ENCODE measurements at regions not wholly inside any gene's neighbourhood (a gene's known extent, or its start where the extent isn't known, plus 50 kb on each side); places are given as distances from the start of the nearest gene placed in this dataset.

GRCh38 chr18:25815659-25816058, 274.8 kb downstream of the SS18 start:
- Histone ChIP-seq H4K20me1 (replicated peaks; ENCODE audit: control insufficient read depth, extremely low read depth, insufficient read depth, low read length) (no peaks in the 10 kb centered on the region), H3K4me2 (ENCODE audit: insufficient read depth, low read length) (no peak overlapping the region), H3K27me3 (ENCODE audit: control insufficient read depth in 2 of 2, insufficient read depth in 2 of 2, low read length in 2 of 2) (peaks cover 2 to 17% of the 10 kb centered on the region in 2 experiments), H3K4me1 (ENCODE audit: control insufficient read depth, extremely low read depth, insufficient read depth, low read length) (no peaks in the 10 kb centered on the region), H3K4me3 (replicated peaks in 1 of 3; ENCODE audit: insufficient read depth in 1 of 3, low read depth in 1 of 3, low read length in 3 of 3) (no peak overlapping the region), H3K9me1 (replicated peaks; ENCODE audit: control insufficient read depth, extremely low read depth, insufficient read depth, low read length) (no peaks in the 10 kb centered on the region), H2AFZ (ENCODE audit: low read depth, low read length) (no peak overlapping the region), H3K36me3 (ENCODE audit: control insufficient read depth in 2 of 2, extremely low read depth in 1 of 2, insufficient read depth in 2 of 2, low read length in 2 of 2) (no peaks in the 10 kb centered on the region), H3K27ac (ENCODE audit: insufficient read depth, low read depth, low read length) (no peak overlapping the region), H3K79me2 (ENCODE audit: control insufficient read depth, insufficient read depth, low read length) (no peaks in the 10 kb centered on the region), H3K9ac (replicated peaks; ENCODE audit: extremely low read depth, insufficient read depth, low read length) (no peak overlapping the region), H3K9me3 (replicated peaks; ENCODE audit: control insufficient read depth, insufficient read depth, low read length) (no peaks in the 10 kb centered on the region)
- dilution Hi-C loops (cut with MboI; ENCODE audit: extremely low pct_ligation_motif_present, low sequenced_read_pairs) = no loop called here
- TF ChIP-seq EZH2 (IDR thresholded peaks at IDR 0.05; ENCODE audit: borderline replicate concordance, low read depth, low read length, severe bottlenecking) = no peak
- no peak for TF ChIP-seq POLR2A (IDR thresholded peaks at IDR 0.05; ENCODE audit: low read depth, low read length)
- FAIRE-seq = no peak
- intact Hi-C loops (cut with micrococcal nuclease) = no loop called here
- ChIA-PET CTCF (interaction anchor here (2.7 kb wide), 1 partner anchor 9 kb away, joined by 8 read pairs; no protein-coding TSS in a partner anchor), POLR2A (no interaction called here)
- BruUV-seq (replicated peaks) = no TSS peak
- no peak for DNase-seq (ENCODE audit: low read depth, low spot score)

- no peak overlapping the region for H3K4me2 ChIP-seq (ENCODE audit: insufficient read depth, low read length)
- H3K9ac ChIP-seq (replicated peaks; ENCODE audit: extremely low read depth, insufficient read depth, low read length) = no peak overlapping the region
- no TSS peak for BruUV-seq (replicated peaks)
- H2AFZ ChIP-seq (ENCODE audit: low read depth, low read length) = no peak overlapping the region
- DNase-seq (ENCODE audit: low read depth, low spot score) (no peak), FAIRE-seq (no peak)
- H3K9me1 ChIP-seq (replicated peaks; ENCODE audit: control insufficient read depth, extremely low read depth, insufficient read depth, low read length) = no peaks in the 10 kb centered on the region
- dilution Hi-C loops (cut with MboI; ENCODE audit: extremely low pct_ligation_motif_present, low sequenced_read_pairs) = no loop called here
- POLR2A ChIA-PET = no interaction called here
- H3K79me2 ChIP-seq (ENCODE audit: control insufficient read depth, insufficient read depth, low read length) = no peaks in the 10 kb centered on the region
- no peak for TF ChIP-seq EZH2 (IDR thresholded peaks at IDR 0.05; ENCODE audit: borderline replicate concordance, low read depth, low read length, severe bottlenecking)
- no peak for TF ChIP-seq JUN (IDR thresholded peaks at IDR 0.05; ENCODE audit: borderline replicate concordance, insufficient read depth, insufficient read length, low read depth)
- no peak for TF ChIP-seq POLR2A (IDR thresholded peaks at IDR 0.05; ENCODE audit: low read depth, low read length)
- TF ChIP-seq MAX (IDR thresholded peaks at IDR 0.05; ENCODE audit: insufficient read depth, insufficient read length) = no peak
- no peak for TF ChIP-seq POLR2AphosphoS5 (IDR thresholded peaks at IDR 0.05; ENCODE audit: insufficient read depth, low read depth, low read length)
- TF ChIP-seq CTCF (IDR thresholded peaks at IDR 0.05; ENCODE audit: extremely low read depth in 1 of 2, insufficient read depth in 1 of 2, low read depth in 1 of 2, low read length in 2 of 2) = no peak
- CTCF ChIA-PET = interaction anchor here (2.7 kb wide), 1 partner anchor 10 kb away, joined by 8 read pairs; no protein-coding TSS in a partner anchor
- no peaks in the 10 kb centered on the region for H3K4me1 ChIP-seq (ENCODE audit: control insufficient read depth, extremely low read depth, insufficient read depth, low read length)
- H3K36me3 ChIP-seq (ENCODE audit: control insufficient read depth in 2 of 2, extremely low read depth in 1 of 2, insufficient read depth in 2 of 2, low read length in 2 of 2) = no peaks in the 10 kb centered on the region
- no peaks in the 10 kb centered on the region for H4K20me1 ChIP-seq (replicated peaks; ENCODE audit: control insufficient read depth, extremely low read depth, insufficient read depth, low read length)
- no peaks in the 10 kb centered on the region for H3K9me3 ChIP-seq (replicated peaks; ENCODE audit: control insufficient read depth, insufficient read depth, low read length)
- no peak overlapping the region for H3K4me3 ChIP-seq (replicated peaks in 1 of 3; ENCODE audit: insufficient read depth in 1 of 3, low read depth in 1 of 3, low read length in 3 of 3)
- peaks cover 2 to 13% of the 10 kb centered on the region in 2 experiments for H3K27me3 ChIP-seq (ENCODE audit: control insufficient read depth in 2 of 2, insufficient read depth in 2 of 2, low read length in 2 of 2)
- H3K27ac ChIP-seq (ENCODE audit: insufficient read depth, low read depth, low read length) = no peak overlapping the region
- intact Hi-C loops (cut with micrococcal nuclease) = no loop called here
Observed at GRCh38 chr18:25814841-25815458, 275.5 kb downstream of the SS18 start.
